ENCODE measurements at regions not wholly inside any gene's neighbourhood (a gene's known extent, or its start where the extent isn't known, plus 50 kb on each side); places are given as distances from the start of the nearest gene placed in this dataset.

DNA sequence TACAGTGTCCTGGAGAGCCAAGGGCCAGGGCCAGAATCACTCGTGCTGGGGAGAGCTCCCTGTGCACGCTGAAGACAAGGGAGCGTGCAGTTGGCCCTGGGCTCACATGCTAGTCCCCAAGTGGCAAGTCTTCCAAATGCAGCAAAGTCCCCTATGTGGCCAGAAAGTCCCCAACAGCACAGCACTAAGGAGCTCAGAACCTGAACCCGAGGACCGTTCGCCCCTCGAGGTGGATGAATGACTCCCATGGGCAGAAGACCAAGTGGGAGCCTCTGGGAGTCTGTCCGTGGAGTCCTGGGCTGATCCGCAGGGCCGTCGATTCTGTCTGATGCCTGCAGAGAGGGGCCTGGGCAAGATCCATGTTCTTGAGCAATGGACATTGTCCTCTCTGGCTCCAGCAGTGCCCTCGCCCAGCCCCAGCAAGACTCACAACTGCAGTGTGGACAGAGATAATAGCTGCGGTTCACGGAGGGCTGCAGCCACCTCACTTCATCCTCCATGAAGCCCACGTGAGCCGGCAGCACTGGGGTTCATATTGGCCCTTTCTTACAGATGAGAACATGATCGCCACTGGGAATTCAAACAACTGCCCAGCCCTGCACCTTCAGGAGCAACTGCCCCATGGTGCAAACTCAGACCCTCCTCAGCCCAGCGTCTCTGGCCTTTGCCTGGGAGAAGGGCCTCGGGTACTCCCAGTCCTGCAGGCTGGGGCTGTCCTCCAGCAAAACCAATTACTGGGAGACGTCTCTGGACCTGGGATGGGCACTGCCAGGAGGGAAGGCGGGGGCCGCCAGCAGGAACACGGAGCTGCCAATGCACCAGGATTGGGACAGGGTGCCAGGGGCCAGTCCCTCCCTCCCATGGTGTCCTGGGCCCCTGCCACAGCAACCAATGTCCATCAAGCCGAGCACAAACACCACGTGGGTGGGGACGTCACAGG, 243.7 kb downstream of the NPHP4 start:
- no peak for DNase-seq

DNA sequence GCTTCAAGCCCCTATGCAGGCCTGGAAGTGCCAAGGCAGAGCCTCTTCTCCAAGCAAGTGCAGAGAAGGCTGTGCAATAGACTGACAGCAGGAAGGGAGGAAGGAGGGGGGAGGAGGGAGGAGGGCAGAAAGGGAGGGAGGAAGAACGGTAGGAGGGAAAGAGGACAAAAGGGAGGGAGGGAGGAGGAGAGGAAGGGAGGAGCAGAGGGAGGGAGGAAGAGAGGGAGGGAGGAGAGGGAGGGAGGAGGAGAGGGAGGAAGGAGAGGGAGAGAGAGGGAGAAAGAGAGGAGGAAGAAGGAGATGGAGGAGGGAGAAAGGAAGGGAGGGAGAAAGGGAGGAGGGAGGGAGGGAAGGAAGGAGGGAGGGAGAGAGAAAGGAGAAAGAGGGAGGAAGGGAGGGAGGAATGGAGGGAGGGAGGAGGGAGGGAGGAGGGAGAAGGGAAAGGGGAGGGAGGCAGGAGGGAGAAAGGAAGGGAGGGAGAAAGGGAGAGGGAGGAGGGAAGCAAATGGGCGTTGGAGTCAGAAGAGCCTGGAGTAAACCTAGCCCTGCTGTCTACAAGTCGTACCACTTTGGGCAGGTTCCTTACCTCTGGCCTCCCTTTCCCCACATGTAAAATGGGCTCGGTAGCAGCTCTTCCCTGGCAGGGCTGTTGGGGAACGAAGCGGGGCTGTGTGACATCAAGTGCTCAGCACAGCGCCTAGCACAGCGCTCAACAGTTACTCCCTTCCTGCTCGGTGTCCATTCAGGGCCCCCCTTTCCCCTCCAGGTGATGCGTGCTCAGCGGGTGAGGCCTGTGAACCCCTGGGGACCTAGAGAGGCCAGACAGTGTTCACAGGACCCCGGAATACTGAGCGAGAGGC, 244.6 kb downstream of the NPHP4 start:
- DNase-seq, result no peak

DNA sequence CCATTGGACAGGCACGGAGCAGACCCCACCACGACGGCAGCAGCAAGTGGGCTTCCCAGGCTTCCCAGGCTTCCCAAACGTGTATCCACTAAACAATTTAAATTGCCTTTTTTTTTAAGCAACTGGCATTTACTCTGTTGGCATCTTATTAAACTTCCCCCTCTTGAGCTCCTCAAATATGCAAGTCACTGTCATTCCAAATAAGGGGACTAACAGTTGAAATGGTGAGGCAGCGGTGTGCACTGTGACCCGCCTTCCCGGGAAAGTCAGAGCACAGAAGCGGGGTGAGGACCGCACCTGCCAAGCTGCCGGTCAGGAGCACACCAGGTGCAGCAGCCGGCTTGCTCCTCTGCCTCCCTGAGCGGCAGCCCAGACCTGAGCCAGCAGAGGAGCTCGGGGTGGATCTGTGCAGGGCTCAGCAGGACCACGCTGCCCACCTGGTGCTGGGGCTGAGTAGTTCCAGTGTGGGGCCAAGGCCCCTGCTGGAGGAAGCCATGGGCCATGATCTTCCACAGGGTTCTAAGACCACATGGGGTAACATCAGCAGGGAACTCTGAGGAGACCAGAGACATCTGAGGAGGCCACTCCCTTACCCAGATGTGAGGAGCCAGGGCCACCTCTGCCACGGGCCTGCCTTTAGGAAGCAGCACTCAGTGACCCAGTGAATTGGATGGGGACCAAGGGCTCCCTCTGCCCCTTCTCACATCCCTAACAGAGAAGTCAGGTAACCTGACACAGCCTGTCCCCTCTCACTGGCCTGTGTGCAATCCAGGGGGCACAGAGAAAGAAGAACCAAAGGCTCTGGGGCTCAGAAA, 245.4 kb downstream of the NPHP4 start:
- no peak for DNase-seq

DNA sequence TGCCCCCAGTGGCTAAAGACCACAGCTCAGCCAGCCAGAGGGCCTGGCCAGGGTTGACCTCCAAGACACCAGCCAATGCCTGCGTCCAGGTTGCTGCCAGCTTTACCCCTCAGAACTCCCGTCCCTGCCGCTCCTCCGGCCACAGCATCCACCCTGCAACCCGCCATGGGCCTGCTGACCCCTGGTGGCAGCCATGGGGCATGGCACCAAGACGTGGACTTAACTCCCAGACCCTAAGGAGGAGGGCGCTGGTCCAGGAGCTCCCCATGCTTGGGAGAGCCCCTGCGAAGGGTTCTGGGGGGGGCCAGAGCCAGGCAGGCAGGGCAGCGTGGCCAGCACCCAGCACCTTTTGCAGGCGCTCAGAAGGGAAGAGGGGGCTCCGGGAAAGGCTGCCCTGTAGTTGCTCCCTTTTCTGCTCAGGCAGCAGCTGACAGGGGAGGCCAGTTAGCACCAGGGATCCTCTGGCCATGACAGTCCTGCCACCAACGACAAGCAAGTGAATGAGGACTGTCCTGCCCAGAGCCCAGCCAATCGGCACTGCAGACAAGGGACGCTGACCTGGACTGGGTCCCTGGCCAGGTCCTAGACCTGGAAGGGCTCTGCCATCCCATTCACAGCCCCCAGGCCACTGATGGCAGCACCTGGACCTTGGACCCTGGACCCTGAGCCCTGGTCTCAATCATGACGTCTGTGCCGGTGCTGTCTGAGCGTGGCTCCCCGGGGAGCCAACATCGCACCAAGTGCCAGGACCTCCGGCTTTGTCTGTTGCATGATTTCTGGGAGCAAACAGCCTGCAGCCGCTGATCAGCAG, 246.2 kb downstream of the NPHP4 start:
- DNase-seq, result peak; percentile 79

DNA sequence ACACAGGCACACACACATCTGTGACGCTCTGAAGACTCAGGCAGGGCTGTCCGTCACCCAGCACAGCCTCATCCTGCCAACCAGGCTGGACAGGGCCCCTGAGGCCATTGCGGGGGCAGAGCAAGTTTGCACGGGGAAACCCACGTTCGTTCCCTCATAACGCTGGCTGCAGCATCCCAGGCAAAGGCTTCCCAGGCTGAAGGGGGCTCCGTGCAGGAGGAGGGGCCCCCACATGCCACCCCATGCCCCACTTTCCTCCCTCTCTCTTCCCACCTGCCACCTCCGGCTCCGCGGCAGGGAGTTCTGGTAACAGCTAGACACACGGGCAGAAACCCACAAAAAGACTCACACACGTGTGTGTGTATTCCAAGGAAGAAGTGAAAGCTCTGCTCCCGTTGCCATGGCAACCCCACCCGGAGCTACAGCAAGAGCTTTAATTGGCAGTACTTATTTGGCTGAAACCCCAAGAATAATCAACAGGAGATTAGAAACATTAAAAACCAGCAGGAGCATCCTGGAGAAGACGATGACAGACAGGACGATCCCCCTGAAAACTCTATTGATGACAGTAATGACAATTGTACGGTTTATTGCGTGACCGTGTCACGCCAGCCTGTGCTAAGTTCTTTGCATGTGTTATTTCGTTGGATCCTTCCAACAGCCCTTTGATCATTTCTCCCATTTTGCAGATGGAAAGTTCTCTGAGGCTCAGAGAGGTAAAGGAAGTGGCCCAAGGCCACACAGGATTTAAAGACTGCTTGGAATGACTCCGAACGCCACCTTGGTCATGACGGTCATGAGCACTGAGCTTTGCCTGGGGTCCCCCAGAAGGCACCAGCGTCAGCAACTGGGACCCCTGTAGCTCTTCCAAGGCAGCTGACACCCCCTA, 247.1 kb downstream of the NPHP4 start:
- DNase-seq, result no peak

DNA sequence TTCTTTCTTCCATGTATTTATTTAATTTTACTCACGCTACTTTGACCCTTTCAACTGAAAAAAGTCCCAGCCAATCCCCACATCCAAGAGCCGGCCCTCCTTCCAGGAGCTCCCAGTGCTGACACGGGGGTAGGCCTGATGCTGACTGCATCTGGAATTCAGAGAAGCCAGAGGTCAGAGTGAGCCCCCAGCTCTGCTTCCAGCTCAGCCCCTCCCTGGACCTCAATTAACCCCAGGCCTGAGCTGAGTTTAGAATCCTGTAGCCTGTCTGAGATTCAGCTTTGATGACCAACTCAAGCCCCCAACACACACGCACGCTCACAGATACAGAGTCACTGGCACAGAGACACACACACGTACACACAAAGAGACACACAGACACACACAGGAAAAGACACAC, 247.9 kb downstream of the NPHP4 start:
- no peak for DNase-seq

DNA sequence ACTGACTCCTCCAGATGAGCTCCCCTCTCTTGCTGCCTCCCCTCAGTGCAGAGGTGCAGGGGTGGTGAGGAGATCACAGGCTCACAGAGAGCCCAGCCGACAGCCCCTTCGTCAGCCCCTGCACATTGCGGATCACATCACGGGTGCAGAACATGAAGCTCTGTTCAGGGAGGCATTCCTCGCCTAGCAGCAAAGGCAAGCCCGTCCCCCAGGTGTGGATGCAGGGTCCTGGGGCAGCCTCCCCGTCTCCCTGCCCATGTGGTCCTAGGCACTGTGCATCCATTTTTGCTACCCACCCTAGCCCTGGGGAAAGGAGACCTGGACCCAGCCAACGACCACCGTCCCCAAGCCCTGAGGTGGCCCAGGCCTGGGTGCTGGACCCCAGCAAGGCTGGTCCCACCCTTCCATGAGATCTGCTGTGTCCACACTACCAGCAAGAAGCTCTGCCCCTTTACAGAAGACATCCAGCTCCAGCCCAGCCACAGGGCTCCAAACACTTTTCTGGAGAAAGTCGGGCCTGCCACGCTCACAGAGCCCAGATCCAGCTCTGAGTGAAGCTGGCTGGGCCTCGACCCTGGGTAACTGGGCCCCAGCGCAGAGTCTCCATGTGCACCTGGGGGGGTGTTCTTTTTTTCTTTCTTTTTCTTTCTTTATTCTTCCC, 248.7 kb downstream of the NPHP4 start:
- no peak for DNase-seq

DNA sequence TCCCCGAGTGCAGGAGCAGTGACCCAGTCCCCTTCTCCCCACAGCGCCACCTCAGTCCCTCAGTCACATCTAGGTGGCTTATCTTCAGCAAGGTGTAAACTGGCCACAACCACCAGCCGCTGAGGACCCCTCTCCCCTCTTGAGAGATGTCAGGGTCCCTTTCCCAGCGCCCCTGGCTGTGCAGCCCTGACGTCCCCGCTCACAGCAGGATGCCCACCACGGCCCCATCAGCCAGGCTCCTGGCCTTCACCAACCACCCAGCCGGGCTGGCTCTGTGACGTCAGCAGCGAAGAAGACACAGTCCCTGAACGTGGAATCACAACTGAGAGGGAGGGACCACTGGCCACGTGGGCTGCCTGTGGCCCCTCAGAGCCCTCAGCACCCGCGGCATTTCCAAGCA, 249.4 kb downstream of the NPHP4 start:
- no peak for DNase-seq

DNA sequence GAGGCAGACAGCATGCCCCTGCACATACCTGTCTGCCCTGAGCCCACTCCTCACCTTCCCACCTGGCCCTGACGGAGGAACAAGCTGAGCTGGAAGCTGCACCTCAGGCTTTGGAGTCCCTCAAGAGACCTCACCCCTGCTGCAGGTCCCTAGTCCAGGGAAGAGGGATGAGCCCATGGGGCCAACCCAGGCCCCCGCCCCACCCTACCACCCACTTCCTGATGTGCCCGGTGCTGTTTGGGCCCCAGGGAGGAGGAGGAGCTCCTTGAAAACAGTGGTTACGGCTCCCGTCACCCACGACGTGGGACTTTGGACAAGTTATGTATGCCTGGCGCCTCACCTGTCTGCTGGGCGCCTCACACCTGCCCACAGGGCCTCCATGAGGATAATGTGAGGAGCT, 250.2 kb downstream of the NPHP4 start:
- DNase-seq, result no peak

DNA sequence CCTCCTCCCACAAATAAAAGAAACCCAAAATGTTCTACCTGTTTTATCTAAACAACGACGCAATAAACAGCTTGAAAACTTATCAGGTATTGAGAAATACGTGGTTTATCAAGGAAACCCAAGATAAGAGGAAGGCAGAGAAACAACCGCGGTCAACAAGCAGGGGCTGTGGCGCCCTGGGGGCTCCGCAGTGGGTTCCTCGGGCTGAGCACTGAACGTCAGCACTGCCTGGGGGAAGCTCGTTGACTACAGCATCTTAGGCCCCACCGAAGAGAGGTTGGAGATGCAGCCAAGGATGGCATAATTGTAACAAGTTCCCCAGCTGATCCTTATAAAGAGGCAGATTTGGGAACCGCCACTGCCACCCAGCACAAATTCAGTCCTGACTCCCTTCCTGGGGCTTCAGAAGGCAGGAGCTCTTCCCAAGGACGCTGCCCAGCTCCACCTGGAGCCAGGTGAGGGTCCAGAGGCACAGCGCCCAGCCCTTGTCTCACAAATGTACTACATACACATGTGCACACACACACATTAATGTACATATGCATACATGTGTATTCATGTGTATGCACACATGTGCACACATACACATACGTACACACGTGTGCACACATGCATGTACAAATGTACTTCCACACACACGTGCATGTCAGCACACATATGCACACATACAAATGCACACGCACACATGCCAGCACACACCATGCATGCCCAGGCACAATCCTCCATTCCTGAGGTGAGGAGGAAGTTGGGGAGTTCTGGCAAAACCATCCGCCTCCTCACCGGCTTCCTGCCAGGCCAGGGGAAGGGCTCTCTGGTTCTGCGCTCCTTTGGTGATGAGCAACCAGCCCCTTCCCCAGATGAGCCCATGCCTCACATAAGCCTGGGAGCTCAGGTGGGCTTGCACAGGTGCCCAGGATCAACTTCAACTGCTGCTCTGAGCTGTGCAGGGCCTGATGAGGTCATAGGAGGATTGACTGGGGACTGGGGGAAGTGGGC, 251.1 kb downstream of the NPHP4 start:
- DNase-seq, result no peak

DNA sequence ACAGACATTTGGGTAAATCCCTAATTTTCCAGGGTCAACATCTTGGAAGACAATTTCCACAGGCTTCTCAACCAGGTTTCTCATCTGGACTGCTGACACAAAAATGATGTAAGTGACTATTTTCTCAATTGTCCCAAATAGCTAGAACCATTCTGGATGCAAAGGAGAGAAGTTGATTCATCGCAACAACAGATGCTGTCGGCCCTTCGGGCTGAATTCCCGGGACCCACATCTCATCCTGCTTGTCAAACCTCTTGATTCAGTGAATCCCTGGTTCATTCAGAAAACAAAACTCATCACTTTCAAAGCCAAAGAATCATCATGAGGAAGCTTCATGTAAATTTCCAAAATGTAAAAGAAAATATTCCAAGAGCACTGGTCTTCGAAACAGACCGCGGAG, 251.8 kb downstream of the NPHP4 start:
- DNase-seq, result no peak

DNA sequence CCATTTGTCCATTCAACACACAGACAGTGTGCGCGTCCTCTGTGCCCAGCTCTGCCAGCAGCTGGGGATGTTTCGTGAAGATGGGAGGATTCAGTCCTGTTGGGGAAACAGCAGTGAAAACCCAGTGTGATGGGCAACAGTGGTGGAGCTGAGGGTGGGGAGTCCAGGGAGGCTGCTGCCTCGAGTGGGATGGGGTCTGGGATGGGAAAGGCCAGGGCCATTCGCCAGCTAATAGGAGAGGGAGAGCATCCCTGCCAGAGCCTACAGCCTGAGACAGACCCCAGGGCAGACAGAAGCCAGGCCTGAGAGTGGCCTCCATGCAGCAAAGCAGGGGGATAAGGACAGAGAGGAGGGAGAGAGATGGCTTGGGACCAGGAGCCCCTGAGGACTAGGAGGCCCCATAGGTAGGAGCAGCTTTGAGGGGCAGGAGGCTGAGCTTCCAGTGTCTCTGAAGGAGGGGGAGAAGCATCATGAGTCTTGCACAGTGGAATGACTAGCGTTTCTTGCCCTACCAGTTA, 252.6 kb downstream of the NPHP4 start:
- no peak for DNase-seq

DNA sequence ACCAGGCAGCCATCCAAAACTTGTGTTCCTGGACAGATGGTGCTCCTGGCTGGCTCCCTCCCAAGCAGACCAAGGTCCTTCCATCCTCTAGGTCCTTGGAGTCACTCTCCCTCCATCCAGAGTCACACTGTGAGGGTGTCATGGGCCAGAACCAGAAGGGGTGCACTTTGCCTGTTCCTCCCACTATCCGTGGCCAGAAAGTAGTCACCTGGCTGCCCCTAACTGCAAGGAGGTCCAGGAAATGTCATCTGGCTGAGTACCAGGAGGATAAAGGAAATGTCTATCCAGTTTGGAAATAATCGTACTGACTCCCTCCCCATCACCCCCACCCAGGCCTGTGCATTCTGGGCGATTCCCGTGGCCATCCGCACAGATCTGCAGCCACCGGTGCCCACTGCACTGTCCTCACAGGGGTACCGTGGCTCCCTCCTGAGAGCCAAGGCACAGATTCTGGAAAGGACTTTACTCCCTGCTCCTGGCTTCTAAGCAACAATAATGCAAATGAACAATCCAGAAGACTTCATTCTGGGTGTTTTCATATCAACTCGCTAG, 253.2 kb downstream of the NPHP4 start:
- no peak for DNase-seq

DNA sequence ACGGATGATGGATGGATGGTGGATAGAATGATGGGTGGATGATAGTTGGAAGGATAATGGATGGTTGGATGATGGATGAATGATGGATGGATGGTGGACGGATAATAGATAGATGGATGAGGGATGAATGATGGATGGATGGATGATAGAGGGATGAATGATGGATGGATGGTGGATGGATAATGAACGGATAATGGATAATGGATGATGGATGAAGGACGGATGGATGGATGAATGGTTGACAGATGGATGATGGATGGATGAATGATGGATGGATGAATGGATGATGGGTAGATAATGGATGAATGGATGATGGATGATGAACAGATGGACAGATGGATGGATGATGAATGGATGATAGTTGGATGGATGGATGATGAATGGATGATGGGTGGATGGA, 255.1 kb downstream of the NPHP4 start:
- no peak for DNase-seq

DNA sequence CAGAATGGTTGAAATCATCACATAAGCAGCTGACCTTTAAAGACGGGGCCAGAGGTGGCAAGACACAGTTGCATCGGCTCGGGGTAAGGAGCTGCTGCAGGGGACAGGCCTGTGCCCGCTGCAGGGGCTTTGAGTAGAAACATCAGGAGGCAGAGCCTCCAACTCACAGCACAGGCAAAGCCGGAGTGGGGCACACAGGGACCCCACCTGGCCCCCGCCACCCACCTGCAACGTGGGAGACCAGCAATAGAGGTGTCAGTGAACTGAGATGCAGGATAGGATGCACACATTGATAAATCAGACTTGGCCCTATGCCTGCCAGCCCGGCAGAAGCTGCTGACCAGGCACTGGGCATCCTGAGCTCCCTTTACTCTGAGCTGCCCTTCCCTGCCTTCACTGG, 257.2 kb downstream of the NPHP4 start:
- DNase-seq, result no peak

DNA sequence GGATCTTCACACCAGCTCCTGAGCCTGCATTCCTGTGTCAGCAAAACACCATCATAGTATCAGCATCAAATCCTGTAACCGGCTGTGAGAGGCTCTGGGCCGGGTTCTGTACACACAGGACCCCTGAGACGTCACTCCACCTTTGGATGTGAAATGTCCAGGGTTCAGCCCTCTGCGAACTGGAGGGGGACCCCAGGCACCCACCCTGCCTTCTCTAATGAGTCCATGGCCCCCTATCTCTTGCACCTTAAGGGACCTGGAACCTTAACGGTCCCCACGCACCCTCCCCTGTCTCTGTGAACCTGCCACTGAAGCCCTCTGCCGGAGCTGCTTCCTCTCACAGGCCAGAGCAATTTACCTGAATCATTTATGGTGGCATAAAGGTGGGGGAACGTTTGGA, 257.8 kb downstream of the NPHP4 start:
- no peak for DNase-seq

DNA sequence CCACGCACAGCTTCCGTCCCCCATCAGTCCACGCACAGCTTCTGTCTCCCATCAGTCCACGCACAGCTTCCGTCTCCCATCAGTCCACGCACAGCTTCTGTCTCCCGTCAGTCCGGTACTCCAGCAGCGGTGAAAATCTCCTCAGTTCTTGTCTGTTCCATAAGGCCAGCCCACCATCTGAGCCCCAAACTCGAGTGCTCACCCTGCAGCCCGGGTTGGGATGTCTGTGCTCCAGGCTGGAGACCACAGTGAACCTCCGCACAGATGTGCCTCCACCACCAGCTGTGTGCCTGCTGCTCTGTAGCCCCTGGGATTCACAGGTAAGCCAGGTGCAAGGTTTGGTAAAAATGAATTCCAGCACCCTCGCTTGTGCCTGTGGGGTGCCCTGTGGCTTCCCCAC, 258.6 kb downstream of the NPHP4 start:
- no peak for DNase-seq

DNA sequence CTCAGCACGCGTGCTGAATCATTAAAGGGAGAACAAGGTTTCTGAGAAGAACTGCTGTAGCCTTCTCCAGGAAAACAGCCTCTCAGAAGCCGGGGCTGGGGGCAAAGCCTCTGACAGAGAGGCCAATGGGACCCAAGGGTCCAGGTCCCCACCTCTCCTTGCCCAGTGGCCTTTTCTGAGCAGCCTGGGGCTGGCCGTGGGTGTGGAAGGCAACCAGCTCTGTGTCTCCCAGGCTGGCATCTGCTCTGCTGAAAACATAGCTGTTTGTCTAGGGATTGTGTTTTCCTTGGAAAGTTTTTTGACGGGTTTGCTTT, 261.2 kb downstream of the NPHP4 start:
- DNase-seq, result no peak

All from right hindlimb (tissue), 1 donor.